Uterus (tissue), 3 donors: ENCODE measurements at regions not wholly inside any gene's neighbourhood (a gene's known extent, or its start where the extent isn't known, plus 50 kb on each side); places are given as distances from the start of the nearest gene placed in this dataset.

Experiments used
- DNase-seq, 2 donors: peaks; one replicate each; pipeline ENCODE4 v3.0.0-alpha.2; 2019 to 2020
- H3K27ac ChIP-seq, 2 donors: fragments of 200-600 bp; sonication (generic); 1 replicate in 1 of 2; 2 replicates in 1 of 2; pipeline ENCODE4 v1.5.1; 2016 to 2018
- H3K27me3 ChIP-seq, 2 donors: fragments of 200-600 bp; sonication (generic); one replicate each; pipeline ENCODE4 v1.5.1; 2018 to 2019; ENCODE audit warnings: control low read depth in 1 of 2
- H3K36me3 ChIP-seq, 2 donors: fragments of 200-600 bp; sonication (generic); one replicate each; pipeline ENCODE4 v1.5.1; 2019; ENCODE audit warnings: control low read depth in 1 of 2
- H3K4me1 ChIP-seq, 2 donors: fragments of 200-600 bp; sonication (generic); one replicate each; pipeline ENCODE4 v1.5.1; 2018 to 2019; ENCODE audit warnings: control low read depth in 1 of 2
- H3K4me3 ChIP-seq, 2 donors: fragments of 200-600 bp; sonication (generic); 1 replicate in 1 of 2; 2 replicates in 1 of 2; pipeline ENCODE4 v1.5.1; 2018 to 2019; ENCODE audit warnings: mild to moderate bottlenecking in 1 of 2
- H3K9me3 ChIP-seq, 2 donors: fragments of 200-600 bp; sonication (generic); one replicate each; pipeline ENCODE4 v1.5.1; 2019; ENCODE audit warnings: control low read depth in 1 of 2
- POLR2A ChIP-seq, 2 donors: fragments of 450-650 bp; IDR thresholded peaks; one replicate each; pipeline ENCODE4 v1.6.1; 2016; ENCODE audit warnings: antibody characterized with exemption in 2 of 2, mild to moderate bottlenecking in 1 of 2, moderate library complexity in 1 of 2
- intact Hi-C: fragments of 100-400 bp; cut with DNase I; formaldehyde crosslinking; loops from one replicate; pipeline ENCODE4 v1.15.1; 2023; ENCODE audit warnings: low total_unique reads
- TF ChIP-seq, protein P1 (sequence below), 4 experiments: fragments of 200-600 bp in 2 of 4; fragments of 450-650 bp in 2 of 4; sonication (generic) in 2 of 4; IDR thresholded peaks; one replicate each; pipeline ENCODE4 v1.5.1; 2016 to 2019; ENCODE audit warnings: antibody characterized with exemption in 4 of 4, mild to moderate bottlenecking in 2 of 4, moderate library complexity in 1 of 4
- donor health status: DM: yes; HTN: yes; CAD: no.

DNA sequence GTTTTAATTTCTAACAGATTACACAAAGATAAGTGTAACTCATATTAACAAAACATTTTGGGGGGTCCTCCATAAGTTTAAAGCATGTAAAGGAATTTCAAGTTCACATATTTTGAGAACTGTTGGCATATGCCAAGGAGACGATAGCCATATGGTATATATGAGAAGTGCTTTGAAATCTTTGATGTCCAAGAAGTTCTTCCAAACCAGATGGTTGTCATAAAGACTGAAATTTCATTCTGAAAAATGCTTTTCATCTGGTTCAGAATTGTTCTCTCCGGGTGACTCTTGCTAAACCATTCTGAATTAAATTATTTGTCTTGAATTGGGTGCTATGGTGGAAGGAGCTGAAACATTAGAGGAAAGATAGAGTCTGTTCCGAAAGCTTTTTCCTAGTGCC lies 513.0 kb upstream of the AKR1E2 start:
- no peaks in the 10 kb centered on the region for H3K9me3 ChIP-seq
- no peaks in the 10 kb centered on the region for H3K4me1 ChIP-seq
- intact Hi-C loops = no loop called here
- no peak overlapping the region for H3K27ac ChIP-seq
- no peak overlapping the region for H3K4me3 ChIP-seq
- TF ChIP-seq, protein P1, sequence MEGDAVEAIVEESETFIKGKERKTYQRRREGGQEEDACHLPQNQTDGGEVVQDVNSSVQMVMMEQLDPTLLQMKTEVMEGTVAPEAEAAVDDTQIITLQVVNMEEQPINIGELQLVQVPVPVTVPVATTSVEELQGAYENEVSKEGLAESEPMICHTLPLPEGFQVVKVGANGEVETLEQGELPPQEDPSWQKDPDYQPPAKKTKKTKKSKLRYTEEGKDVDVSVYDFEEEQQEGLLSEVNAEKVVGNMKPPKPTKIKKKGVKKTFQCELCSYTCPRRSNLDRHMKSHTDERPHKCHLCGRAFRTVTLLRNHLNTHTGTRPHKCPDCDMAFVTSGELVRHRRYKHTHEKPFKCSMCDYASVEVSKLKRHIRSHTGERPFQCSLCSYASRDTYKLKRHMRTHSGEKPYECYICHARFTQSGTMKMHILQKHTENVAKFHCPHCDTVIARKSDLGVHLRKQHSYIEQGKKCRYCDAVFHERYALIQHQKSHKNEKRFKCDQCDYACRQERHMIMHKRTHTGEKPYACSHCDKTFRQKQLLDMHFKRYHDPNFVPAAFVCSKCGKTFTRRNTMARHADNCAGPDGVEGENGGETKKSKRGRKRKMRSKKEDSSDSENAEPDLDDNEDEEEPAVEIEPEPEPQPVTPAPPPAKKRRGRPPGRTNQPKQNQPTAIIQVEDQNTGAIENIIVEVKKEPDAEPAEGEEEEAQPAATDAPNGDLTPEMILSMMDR (IDR thresholded peaks at IDR 0.05) = no peak
- no peak for TF ChIP-seq POLR2A (IDR thresholded peaks at IDR 0.05)
- H3K36me3 ChIP-seq = no peaks in the 10 kb centered on the region
- H3K27me3 ChIP-seq = no peaks in the 10 kb centered on the region
- DNase-seq = no peak

DNA sequence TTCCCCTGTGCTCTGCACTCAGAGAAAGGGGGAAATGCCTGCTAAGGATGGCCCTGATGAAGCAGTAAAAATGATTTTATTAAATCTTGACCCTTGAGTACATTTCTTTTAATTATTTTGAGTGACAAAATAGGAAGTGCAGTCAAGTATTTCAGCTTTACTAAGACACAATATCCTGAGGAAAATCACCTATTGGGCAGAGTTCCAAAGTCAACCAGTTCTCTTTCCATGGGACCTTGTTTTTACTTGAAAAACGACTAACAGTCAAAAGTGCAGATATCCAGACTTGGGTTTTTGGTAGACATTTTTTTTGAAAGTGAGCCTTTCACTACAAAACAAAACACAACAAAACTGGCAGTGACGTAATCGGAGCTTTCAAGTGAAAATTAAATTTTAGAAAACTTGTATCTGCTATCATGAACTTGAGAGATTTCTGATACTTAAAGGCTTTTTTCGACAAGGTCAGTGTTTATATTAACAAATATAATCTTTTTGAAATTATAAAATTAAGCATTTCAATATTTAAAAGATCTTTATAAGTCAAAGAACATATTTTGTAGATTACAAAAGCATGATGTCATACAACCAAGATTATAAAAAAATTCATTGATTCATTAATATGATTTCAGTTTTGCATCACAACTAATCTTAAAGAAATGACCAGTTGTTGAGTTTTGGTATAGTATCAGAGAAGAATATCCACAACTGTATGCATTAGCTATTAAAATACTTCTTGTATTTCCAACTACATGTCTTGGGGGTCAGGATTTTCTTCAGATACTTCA lies 513.8 kb upstream of the AKR1E2 start:
- no peak overlapping the region for H3K27ac ChIP-seq
- H3K9me3 ChIP-seq = no peaks in the 10 kb centered on the region
- no peaks in the 10 kb centered on the region for H3K27me3 ChIP-seq
- DNase-seq = no peak
- no peaks in the 10 kb centered on the region for H3K4me1 ChIP-seq
- H3K36me3 ChIP-seq = no peaks in the 10 kb centered on the region
- no peak overlapping the region for H3K4me3 ChIP-seq
- TF ChIP-seq, protein P1 (IDR thresholded peaks at IDR 0.05) = no peak
- no peak for TF ChIP-seq POLR2A (IDR thresholded peaks at IDR 0.05)
- intact Hi-C loops = no loop called here

DNA sequence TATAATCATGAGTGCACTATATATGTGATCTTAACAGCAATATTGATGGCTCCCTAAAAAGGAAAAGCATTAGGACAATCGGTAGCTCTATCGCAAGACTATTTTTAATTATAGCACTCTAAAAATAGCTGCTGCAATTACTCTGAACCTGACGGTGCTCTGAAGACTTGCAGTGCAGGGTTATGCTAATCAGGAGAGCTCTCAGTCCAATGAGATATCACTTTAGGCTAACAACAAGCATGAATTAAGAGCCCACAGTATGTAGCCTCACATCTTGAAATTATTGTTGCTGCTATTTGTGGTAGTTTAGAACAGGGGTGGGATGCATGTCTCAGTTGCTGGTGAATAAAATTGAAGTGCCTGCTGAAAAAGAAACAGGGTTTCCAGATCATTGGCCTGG lies 515.8 kb upstream of the AKR1E2 start:
- Histone ChIP-seq H3K36me3 (no peaks in the 10 kb centered on the region), H3K9me3 (no peaks in the 10 kb centered on the region), H3K4me1 (no peaks in the 10 kb centered on the region), H3K4me3 (no peak overlapping the region), H3K27ac (no peak overlapping the region), H3K27me3 (no peaks in the 10 kb centered on the region)
- intact Hi-C loops = no loop called here
- DNase-seq = no peak
- no peak for TF ChIP-seq POLR2A (IDR thresholded peaks at IDR 0.05)
- TF ChIP-seq, protein P1 (IDR thresholded peaks at IDR 0.05) = no peak

DNA sequence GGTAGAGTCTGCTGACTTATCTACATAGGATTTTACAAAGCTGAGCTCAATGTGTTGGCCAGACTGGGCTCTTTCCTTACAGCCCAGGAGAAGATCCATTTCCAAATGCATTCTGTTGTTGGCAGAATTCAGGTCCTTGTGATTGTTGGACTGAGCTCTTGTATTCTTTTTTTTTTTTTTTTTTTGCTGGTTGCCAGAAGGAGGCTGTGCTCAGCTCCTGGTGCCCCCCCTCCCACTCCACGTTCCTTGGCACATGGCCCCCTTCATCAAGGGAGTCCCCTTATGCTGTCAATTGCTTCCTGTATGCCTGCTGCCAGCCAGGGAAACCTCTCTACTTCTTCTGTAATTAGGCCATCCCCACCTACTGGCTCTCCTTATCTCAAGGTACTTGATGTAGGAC lies 518.1 kb upstream of the AKR1E2 start:
- Histone ChIP-seq H3K27me3 (no peaks in the 10 kb centered on the region), H3K27ac (no peak overlapping the region)

DNA sequence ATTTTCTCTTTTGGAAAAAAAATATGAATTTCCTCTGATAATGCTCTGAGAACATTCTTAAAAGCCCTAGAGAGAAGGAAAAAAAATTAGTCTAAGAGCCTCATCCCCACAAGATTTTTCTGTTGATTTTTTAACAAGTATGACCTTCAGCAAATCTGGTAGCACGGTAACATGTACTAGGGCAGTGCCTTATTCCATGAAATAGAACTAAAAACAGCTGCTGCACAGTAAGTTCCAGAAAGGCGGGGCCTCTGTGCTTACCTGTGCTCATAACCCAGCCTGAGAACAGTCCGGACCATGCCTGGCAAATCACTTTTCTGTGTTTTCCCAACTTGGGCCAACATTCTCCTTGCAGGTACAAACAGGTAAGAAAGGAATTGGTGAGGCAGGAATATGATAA lies 519.1 kb upstream of the AKR1E2 start:
- DNase-seq = no peak
- Histone ChIP-seq H3K9me3 (no peaks in the 10 kb centered on the region), H3K36me3 (no peaks in the 10 kb centered on the region), H3K4me3 (no peak overlapping the region), H3K4me1 (no peaks in the 10 kb centered on the region), H3K27me3 (no peaks in the 10 kb centered on the region), H3K27ac (no peak overlapping the region)
- TF ChIP-seq POLR2A (IDR thresholded peaks at IDR 0.05) = no peak
- intact Hi-C loops = no loop called here

More for the DNA sequence above, 518.1 kb upstream of the AKR1E2 start:
- TF ChIP-seq, protein P1 (IDR thresholded peaks at IDR 0.05) = no peak
- TF ChIP-seq POLR2A (IDR thresholded peaks at IDR 0.05) = no peak
- Histone ChIP-seq H3K9me3 (no peaks in the 10 kb centered on the region), H3K4me3 (no peak overlapping the region), H3K36me3 (no peaks in the 10 kb centered on the region), H3K4me1 (no peaks in the 10 kb centered on the region)
- intact Hi-C loops = no loop called here
- no peak for DNase-seq
